RCC 7860 (cell line): ENCODE measurements at regions not wholly inside any gene's neighbourhood (a gene's known extent, or its start where the extent isn't known, plus 50 kb on each side); places are given as distances from the start of the nearest gene placed in this dataset.
"Not testable (repeated sequence)": the region's sequence is repeated elsewhere in the genome, so short reads cannot be mapped to it uniquely, and the experiment has no call there.

Experiments used
- DNase-seq: peaks from one replicate; pipeline ENCODE4 v3.0.0-alpha.2; 2015; ENCODE audit warnings: low spot score
- FAIRE-seq: peaks from 2 replicates; lab custom pipeline; 2012; peaks lifted over from hg19 to GRCh38; lab: Jason Lieb, UNC

GRCh38 chr9:113664181-113664875, 200.8 kb downstream of the RGS3 start:
- FAIRE-seq: no peak
- no peak for DNase-seq

- FAIRE-seq (no peak), DNase-seq (no peak)
These were observed 201.5 kb downstream of the RGS3 start for GRCh38 chr9:113665064-113665463.

GRCh38 chr9:113665756-113666155, 202.2 kb downstream of the RGS3 start:
- FAIRE-seq (no peak), DNase-seq (no peak)

GRCh38 chr9:113668061-113668460, 204.5 kb downstream of the RGS3 start:
- DNase-seq (no peak), FAIRE-seq (no peak)

GRCh38 chr9:113669522-113670115, 206.1 kb downstream of the RGS3 start:
- DNase-seq (peak; percentile 53), FAIRE-seq (no peak)

- peak; percentile 39 for DNase-seq
- FAIRE-seq: no peak
These were observed 202.4 kb upstream of the ZNF618 start for GRCh38 chr9:113673726-113674125.

GRCh38 chr9:113674436-113674835, 201.7 kb upstream of the ZNF618 start:
- no peak for FAIRE-seq
- DNase-seq: peak; percentile 37

- DNase-seq (peak; percentile 97), FAIRE-seq (peak; percentile 96)
These were observed 200.6 kb upstream of the ZNF618 start for GRCh38 chr9:113675475-113675941.

- FAIRE-seq (no peak), DNase-seq (no peak)
These were observed 199.1 kb upstream of the ZNF618 start for GRCh38 chr9:113677057-113677456.

- DNase-seq (no peak), FAIRE-seq (no peak)
These were observed 198.5 kb upstream of the ZNF618 start for GRCh38 chr9:113677569-113677968.

- DNase-seq (no peak), FAIRE-seq (no peak)
These were observed 197.8 kb upstream of the ZNF618 start for GRCh38 chr9:113678119-113678858.

GRCh38 chr9:113678859-113679256, 197.3 kb upstream of the ZNF618 start:
- DNase-seq: no peak

GRCh38 chr9:113682297-113682771, 193.8 kb upstream of the ZNF618 start:
- peak; percentile 58 for DNase-seq

More at GRCh38 chr9:113678859-113679256, 197.3 kb upstream of the ZNF618 start:
- no peak for FAIRE-seq

GRCh38 chr9:113685636-113686035, 190.5 kb upstream of the ZNF618 start:
- not testable (repeated sequence) for FAIRE-seq, DNase-seq

More at GRCh38 chr9:113682297-113682771, 193.8 kb upstream of the ZNF618 start:
- peak; percentile 57 for FAIRE-seq

- no peak for FAIRE-seq
- no peak for DNase-seq
These were observed 188.9 kb upstream of the ZNF618 start for GRCh38 chr9:113687107-113687679.

- no peak for FAIRE-seq
- no peak for DNase-seq
These were observed 188.3 kb upstream of the ZNF618 start for GRCh38 chr9:113687680-113688371.

- no peak for FAIRE-seq
- no peak for DNase-seq
These were observed 185.9 kb upstream of the ZNF618 start for GRCh38 chr9:113690055-113690740.

GRCh38 chr9:113692256-113692655, 183.9 kb upstream of the ZNF618 start:
- no peak for DNase-seq
- no peak for FAIRE-seq

- no peak for DNase-seq
- FAIRE-seq: no peak
These were observed 181.2 kb upstream of the ZNF618 start for GRCh38 chr9:113694912-113695311.

GRCh38 chr9:113695440-113695851, 180.7 kb upstream of the ZNF618 start:
- no peak for FAIRE-seq
- no peak for DNase-seq
